CD4-positive, alpha-beta T cell (primary cell): ENCODE measurements at regions not wholly inside any gene's neighbourhood (a gene's known extent, or its start where the extent isn't known, plus 50 kb on each side); places are given as distances from the start of the nearest gene placed in this dataset.

ENCODE experiments used
- ATAC-seq: fragments of 200-7000 bp; cut with Tn5 transposase; one replicate; pipeline ENCODE4 v1.10.0; 2022; ENCODE audit warnings: mild to moderate bottlenecking; ENCODE audit not compliant: poor library complexity
- CTCF ChIA-PET: fragments of 350-600 bp; sonication (Branson Sonifier 250); formaldehyde crosslinking; loops from one replicate; lab custom pipeline; 2021; ENCODE audit warnings: antibody characterized with exemption, inconsistent platforms; lab: Charles Lee
- POLR2A ChIA-PET: fragments of 350-600 bp; sonication (Branson Sonifier 250); formaldehyde crosslinking; loops from one replicate; lab custom pipeline; 2021; ENCODE audit warnings: antibody characterized with exemption, inconsistent platforms; lab: Charles Lee
- DNase-seq, 14 experiments: peaks; one replicate each; pipeline ENCODE4 v3.0.0-alpha.2; 2013 to 2020; ENCODE audit warnings: mixed read lengths in 2 of 14
- H3K27ac ChIP-seq, 2 donors: one replicate each; pipeline versions ENCODE4 v1.5.1 to v1.7.0; 2013; ENCODE audit warnings: low read length in 2 of 2, low read depth in 1 of 2, mild to moderate bottlenecking in 1 of 2
- H3K27me3 ChIP-seq, 2 experiments: 1 replicate in 1 of 2; 2 replicates in 1 of 2; pipeline versions ENCODE4 v1.6.1 to v1.7.0; 2013; ENCODE audit warnings: low read length in 2 of 2, control low read depth in 1 of 2, mild to moderate bottlenecking in 1 of 2, moderate library complexity in 1 of 2; ENCODE audit not compliant: insufficient read depth in 2 of 2, control insufficient read depth in 1 of 2
- H3K36me3 ChIP-seq: one replicate; pipeline ENCODE4 v1.6.1; 2013; ENCODE audit warnings: low read length, control low read depth; ENCODE audit not compliant: insufficient read depth
- H3K4me1 ChIP-seq: one replicate; pipeline ENCODE4 v1.6.1; 2013; ENCODE audit warnings: low read length, control low read depth; ENCODE audit not compliant: insufficient read depth
- H3K4me3 ChIP-seq: one replicate; pipeline ENCODE4 v1.5.1; 2013; ENCODE audit warnings: mild to moderate bottlenecking, low read length, moderate library complexity
- H3K9me3 ChIP-seq, 2 experiments: 1 replicate in 1 of 2; 2 replicates in 1 of 2; pipeline versions ENCODE4 v1.6.1 to v1.7.0; 2013; ENCODE audit warnings: low read length in 2 of 2, mild to moderate bottlenecking in 2 of 2, control low read depth in 1 of 2, moderate library complexity in 1 of 2; ENCODE audit not compliant: control insufficient read depth in 1 of 2, insufficient read depth in 1 of 2
- H3K27ac Mint-ChIP-seq: one replicate; pipeline ENCODE4 v1.8.0; 2020; ENCODE audit warnings: mixed read lengths
- H3K27me3 Mint-ChIP-seq: one replicate; pipeline ENCODE4 v1.8.0; 2021; ENCODE audit warnings: mixed read lengths
- H3K36me3 Mint-ChIP-seq: one replicate; pipeline ENCODE4 v1.8.0; 2021; ENCODE audit warnings: low read depth, mixed read lengths
- H3K4me1 Mint-ChIP-seq: one replicate; pipeline ENCODE4 v1.8.0; 2021; ENCODE audit warnings: low read depth, mixed read lengths
- H3K4me3 Mint-ChIP-seq: one replicate; pipeline ENCODE4 v1.8.0; 2020; ENCODE audit warnings: mild to moderate bottlenecking, mixed read lengths
- H3K9me3 Mint-ChIP-seq: one replicate; pipeline ENCODE4 v1.8.0; 2020; ENCODE audit warnings: mixed read lengths
- CTCF ChIP-seq: fragments of 200-600 bp; IDR thresholded peaks from one replicate; pipeline ENCODE4 v1.8.0; 2022; ENCODE audit warnings: antibody characterized with exemption, mild to moderate bottlenecking
- intact Hi-C, 2 experiments: fragments of 100-400 bp; cut with DNase I in 1 of 2; cut with micrococcal nuclease in 1 of 2; formaldehyde crosslinking; loops; one replicate each; pipeline versions ENCODE4 v1.15.1 to v1.9.0; 2023 to 2025; cut with DNase I, micrococcal nuclease

- TF ChIP-seq CTCF, result no peak
- intact Hi-C loops, result no loop called here
- ATAC-seq, result no peak
- Mint-ChIP-seq H3K36me3 (no peaks in the 10 kb centered on the region), H3K27ac (no peak overlapping the region), H3K4me1 (no peaks in the 10 kb centered on the region), H3K4me3 (no peak overlapping the region), H3K27me3 (peaks cover 5% of the 10 kb centered on the region), H3K9me3 (no peaks in the 10 kb centered on the region)
- no peak for DNase-seq
- Histone ChIP-seq H3K4me3 (no peak overlapping the region), H3K27ac (no peak overlapping the region), H3K27me3 (no peaks in the 10 kb centered on the region), H3K9me3 (peaks cover 0 to 6% of the 10 kb centered on the region in 2 experiments), H3K4me1 (no peaks in the 10 kb centered on the region), H3K36me3 (no peaks in the 10 kb centered on the region)
- CTCF ChIA-PET, result no interaction called here
- POLR2A ChIA-PET, result no interaction called here
These were observed 448.5 kb upstream of the MGMT start for GRCh38 chr10:129018511-129018910.

GRCh38 chr10:129020651-129021330 is 446.2 kb upstream of the MGMT start:
- CTCF ChIA-PET, result no interaction called here
- intact Hi-C loops, result no loop called here
- H3K36me3 ChIP-seq, result no peaks in the 10 kb centered on the region
- Mint-ChIP-seq H3K27ac (no peak overlapping the region), H3K36me3 (no peaks in the 10 kb centered on the region), H3K4me1 (no peaks in the 10 kb centered on the region), H3K4me3 (no peak overlapping the region), H3K27me3 (no peaks in the 10 kb centered on the region), H3K9me3 (no peaks in the 10 kb centered on the region)
- POLR2A ChIA-PET, result no interaction called here
- ATAC-seq, result no peak
- peaks cover 0 to 10% of the 10 kb centered on the region in 2 experiments for H3K9me3 ChIP-seq
- DNase-seq, result no peak
- H3K27me3 ChIP-seq, result no peaks in the 10 kb centered on the region
- no peak overlapping the region for H3K27ac ChIP-seq
- no peaks in the 10 kb centered on the region for H3K4me1 ChIP-seq
- no peak for TF ChIP-seq CTCF
- no peak overlapping the region for H3K4me3 ChIP-seq

GRCh38 chr10:129021594-129022304 is 445.3 kb upstream of the MGMT start:
- Mint-ChIP-seq H3K27me3 (no peaks in the 10 kb centered on the region), H3K36me3 (no peaks in the 10 kb centered on the region), H3K27ac (no peak overlapping the region), H3K4me1 (no peaks in the 10 kb centered on the region), H3K4me3 (no peak overlapping the region), H3K9me3 (no peaks in the 10 kb centered on the region)
- intact Hi-C loops, result no loop called here
- TF ChIP-seq CTCF, result no peak
- ATAC-seq (no peak), DNase-seq (no peak)
- CTCF ChIA-PET, result no interaction called here
- Histone ChIP-seq H3K27ac (no peak overlapping the region), H3K36me3 (no peaks in the 10 kb centered on the region), H3K4me1 (no peaks in the 10 kb centered on the region), H3K9me3 (peaks cover 0 to 10% of the 10 kb centered on the region in 2 experiments), H3K27me3 (no peaks in the 10 kb centered on the region), H3K4me3 (no peak overlapping the region)
- POLR2A ChIA-PET, result no interaction called here
